B cell (primary cell): ENCODE measurements at regions not wholly inside any gene's neighbourhood (a gene's known extent, or its start where the extent isn't known, plus 50 kb on each side); places are given as distances from the start of the nearest gene placed in this dataset.

Source experiments
- ATAC-seq: fragments of 200-7000 bp; cut with Tn5 transposase; one replicate; pipeline ENCODE4 v1.10.0; 2021; ENCODE audit warnings: low read depth, mild to moderate bottlenecking, moderate number of reproducible peaks, moderate library complexity
- CTCF ChIA-PET: fragments of 350-600 bp; sonication (Branson Sonifier 250); formaldehyde crosslinking; loops from one replicate; lab custom pipeline; 2021; ENCODE audit warnings: antibody characterized with exemption, inconsistent platforms; lab: Charles Lee
- POLR2A ChIA-PET: fragments of 350-600 bp; sonication (Branson Sonifier 250); formaldehyde crosslinking; loops from one replicate; lab custom pipeline; 2021; ENCODE audit warnings: antibody characterized with exemption; lab: Charles Lee
- DNase-seq: peaks from one replicate; pipeline ENCODE4 v3.0.0; 2013
- H2AFZ ChIP-seq: 2 replicates; pipeline ENCODE4 v1.6.1; 2012; ENCODE audit warnings: mild to moderate bottlenecking, low read depth, low read length; ENCODE audit not compliant: insufficient read depth, poor library complexity, severe bottlenecking
- H3K27ac ChIP-seq, 2 donors: 1 replicate in 1 of 2; 2 replicates in 1 of 2; pipeline ENCODE4 v1.5.1; 2012 to 2013; ENCODE audit warnings: low read length in 2 of 2, mild to moderate bottlenecking in 2 of 2, moderate library complexity in 1 of 2
- H3K27me3 ChIP-seq, 4 experiments: fragments of 200-600 bp in 1 of 4; sonication (generic) in 1 of 4; replicated peaks in 1 of 4; 1 replicate in 2 of 4; 2 replicates in 2 of 4; pipeline versions ENCODE4 v1.6.1 to v1.7.0; 2013 to 2016; ENCODE audit warnings: low read length in 3 of 4, mild to moderate bottlenecking in 2 of 4, mixed read lengths in 1 of 4, moderate library complexity in 1 of 4; ENCODE audit not compliant: insufficient read depth in 4 of 4, control insufficient read depth in 3 of 4; ENCODE audit errors: control extremely low read depth in 1 of 4
- H3K36me3 ChIP-seq, 2 experiments: replicated peaks in 1 of 2; 1 replicate in 1 of 2; 2 replicates in 1 of 2; pipeline versions ENCODE4 v1.6.1 to v1.7.1; 2013; ENCODE audit warnings: low read length in 1 of 2; ENCODE audit not compliant: insufficient read depth in 2 of 2, control insufficient read depth in 1 of 2; ENCODE audit errors: control extremely low read depth in 1 of 2, extremely low read depth in 1 of 2
- H3K4me1 ChIP-seq, 2 donors: fragments of 200-600 bp in 1 of 2; sonication (generic) in 1 of 2; 1 replicate in 1 of 2; 2 replicates in 1 of 2; pipeline versions ENCODE4 v1.5.1 to v1.6.1; 2013 to 2017; ENCODE audit warnings: low read length in 2 of 2; ENCODE audit not compliant: control insufficient read depth in 2 of 2, insufficient read depth in 2 of 2
- H3K4me2 ChIP-seq: replicated peaks from 2 replicates; pipeline ENCODE3; 2012; ENCODE audit warnings: mild to moderate bottlenecking, low read depth, low read length; ENCODE audit not compliant: poor library complexity, severe bottlenecking
- H3K4me3 ChIP-seq, 5 experiments: fragments of 200-600 bp in 1 of 5; sonication (generic) in 1 of 5; 1 replicate in 3 of 5; 2 replicates in 2 of 5; pipeline versions ENCODE4 v1.5.1 to v1.7.0; 2011 to 2016; ENCODE audit warnings: low read length in 4 of 5, mild to moderate bottlenecking in 4 of 5, low read depth in 2 of 5, control low read depth in 1 of 5, moderate library complexity in 1 of 5; ENCODE audit not compliant: insufficient read depth in 1 of 5; ENCODE audit errors: control extremely low read depth in 1 of 5, extremely low read depth in 1 of 5
- H3K79me2 ChIP-seq: fragments of 200-600 bp; sonication (generic); one replicate; pipeline ENCODE4 v1.6.0; 2016; ENCODE audit warnings: low read length; ENCODE audit not compliant: control insufficient read depth, insufficient read depth
- H3K9ac ChIP-seq: fragments of 200-600 bp; sonication (generic); 2 replicates; pipeline ENCODE4 v1.6.1; 2017; ENCODE audit warnings: mild to moderate bottlenecking, low read length, moderate library complexity
- H3K9me3 ChIP-seq, 3 donors: one replicate each; pipeline versions ENCODE4 v1.6.1 to v1.7.1; 2013; ENCODE audit warnings: low read length in 2 of 3; ENCODE audit not compliant: control insufficient read depth in 2 of 3, insufficient read depth in 1 of 3; ENCODE audit errors: control extremely low read depth in 1 of 3
- H4K20me1 ChIP-seq: 2 replicates; pipeline ENCODE4 v1.6.0; 2012; ENCODE audit warnings: mild to moderate bottlenecking, low read length; ENCODE audit not compliant: insufficient read depth, control insufficient read depth, poor library complexity, severe bottlenecking
- H3K27ac Mint-ChIP-seq: one replicate; pipeline ENCODE4 v1.8.0; 2021; ENCODE audit warnings: mixed read lengths
- H3K27me3 Mint-ChIP-seq: one replicate; pipeline ENCODE4 v1.8.0; 2021; ENCODE audit warnings: mixed read lengths
- H3K4me1 Mint-ChIP-seq: one replicate; pipeline ENCODE4 v1.8.0; 2021; ENCODE audit warnings: mixed read lengths
- H3K4me3 Mint-ChIP-seq: one replicate; pipeline ENCODE4 v1.8.0; 2021; ENCODE audit warnings: mixed read lengths
- H3K9me3 Mint-ChIP-seq: one replicate; pipeline ENCODE4 v1.8.0; 2022; ENCODE audit warnings: mixed read lengths; ENCODE audit not compliant: insufficient read depth
- EZH2 ChIP-seq: IDR thresholded peaks from 2 replicates; pipeline ENCODE4 v1.6.1; 2012; ENCODE audit warnings: borderline replicate concordance, low read depth, mild to moderate bottlenecking, moderate library complexity, low read length; ENCODE audit not compliant: insufficient read depth, poor library complexity, severe bottlenecking
- WGBS: methylation state at CpG from one replicate; pipeline ENCODE4 v1.1.5; 2013; ENCODE audit warnings: missing lambda C conversion rate; ENCODE audit not compliant: insufficient coverage; 5-methylcytosine and 5-hydroxymethylcytosine counted together
- intact Hi-C: fragments of 100-400 bp; cut with micrococcal nuclease; formaldehyde crosslinking; loops from one replicate; pipeline ENCODE4 v1.10.0; 2022
- TF ChIP-seq, protein P1 (sequence below): fragments of 200-600 bp; IDR thresholded peaks from one replicate; pipeline ENCODE4 v1.8.0; 2022; ENCODE audit warnings: antibody characterized with exemption, mild to moderate bottlenecking

DNA sequence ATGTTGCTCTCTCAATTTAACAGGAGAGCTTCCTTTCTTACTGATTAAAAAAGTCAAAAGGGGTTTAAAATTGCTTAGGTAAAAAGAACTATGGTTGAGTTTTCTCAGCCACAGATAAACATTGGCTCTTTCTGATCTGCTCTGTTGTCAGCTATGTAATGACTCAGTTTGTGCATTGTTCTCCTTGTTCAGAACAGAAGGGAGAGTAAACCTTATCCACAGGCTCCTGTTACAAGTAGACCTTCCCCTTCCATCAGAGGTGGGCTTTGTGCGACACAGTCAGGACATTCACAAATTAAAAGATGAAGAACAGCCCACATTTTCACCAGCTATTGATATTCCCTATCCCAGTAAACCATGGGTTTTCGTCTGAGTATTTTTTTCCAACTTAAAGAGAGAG lies 236.3 kb upstream of the SEMA6A start:
- H3K79me2 ChIP-seq: no peaks in the 10 kb centered on the region
- H3K4me3 ChIP-seq: no peak overlapping the region
- H3K4me2 ChIP-seq: no peak overlapping the region
- H3K9me3 ChIP-seq: no peaks in the 10 kb centered on the region
- Mint-ChIP-seq H3K4me1 (no peaks in the 10 kb centered on the region), H3K4me3 (no peak overlapping the region), H3K27ac (no peak overlapping the region), H3K27me3 (peaks cover 5% of the 10 kb centered on the region), H3K9me3 (peaks cover 2% of the 10 kb centered on the region)
- TF ChIP-seq EZH2: no peak
- TF ChIP-seq, protein P1, sequence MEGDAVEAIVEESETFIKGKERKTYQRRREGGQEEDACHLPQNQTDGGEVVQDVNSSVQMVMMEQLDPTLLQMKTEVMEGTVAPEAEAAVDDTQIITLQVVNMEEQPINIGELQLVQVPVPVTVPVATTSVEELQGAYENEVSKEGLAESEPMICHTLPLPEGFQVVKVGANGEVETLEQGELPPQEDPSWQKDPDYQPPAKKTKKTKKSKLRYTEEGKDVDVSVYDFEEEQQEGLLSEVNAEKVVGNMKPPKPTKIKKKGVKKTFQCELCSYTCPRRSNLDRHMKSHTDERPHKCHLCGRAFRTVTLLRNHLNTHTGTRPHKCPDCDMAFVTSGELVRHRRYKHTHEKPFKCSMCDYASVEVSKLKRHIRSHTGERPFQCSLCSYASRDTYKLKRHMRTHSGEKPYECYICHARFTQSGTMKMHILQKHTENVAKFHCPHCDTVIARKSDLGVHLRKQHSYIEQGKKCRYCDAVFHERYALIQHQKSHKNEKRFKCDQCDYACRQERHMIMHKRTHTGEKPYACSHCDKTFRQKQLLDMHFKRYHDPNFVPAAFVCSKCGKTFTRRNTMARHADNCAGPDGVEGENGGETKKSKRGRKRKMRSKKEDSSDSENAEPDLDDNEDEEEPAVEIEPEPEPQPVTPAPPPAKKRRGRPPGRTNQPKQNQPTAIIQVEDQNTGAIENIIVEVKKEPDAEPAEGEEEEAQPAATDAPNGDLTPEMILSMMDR: no peak
- H3K27me3 ChIP-seq: no peaks in the 10 kb centered on the region
- WGBS: no CpG with 5 or more reads among the region's 2 CpGs
- H3K27ac ChIP-seq: no peak overlapping the region
- intact Hi-C loops: no loop called here
- no peaks in the 10 kb centered on the region for H3K36me3 ChIP-seq
- no peak overlapping the region for H2AFZ ChIP-seq
- no peaks in the 10 kb centered on the region for H4K20me1 ChIP-seq
- no peak for ATAC-seq
- no peaks in the 10 kb centered on the region for H3K4me1 ChIP-seq
- POLR2A ChIA-PET: no interaction called here
- H3K9ac ChIP-seq: no peak overlapping the region
- DNase-seq: no peak
- CTCF ChIA-PET: no interaction called here

DNA sequence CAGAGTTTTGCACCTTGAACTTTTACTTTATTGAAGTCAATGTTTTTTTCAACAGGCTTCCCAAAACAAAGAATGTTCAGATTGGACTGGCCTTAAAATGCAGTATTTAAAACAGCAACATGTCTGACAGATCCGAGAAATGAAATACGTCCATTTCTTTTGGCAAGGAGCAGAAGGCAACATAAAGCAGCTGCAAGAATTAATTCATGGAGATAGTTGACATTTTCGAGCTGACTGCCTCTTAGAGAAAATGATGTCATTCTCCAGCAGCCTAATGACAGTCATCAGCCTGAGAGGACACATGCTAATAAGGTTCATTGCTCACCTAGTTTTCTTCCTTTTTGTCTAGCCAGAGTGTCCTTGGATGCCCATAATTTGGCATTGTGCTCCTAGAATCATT lies 232.2 kb upstream of the SEMA6A start:
- no peaks in the 10 kb centered on the region for H3K9me3 Mint-ChIP-seq
- DNase-seq (no peak), ATAC-seq (no peak)
- peaks cover 5% of the 10 kb centered on the region for H3K27me3 Mint-ChIP-seq
- no peaks in the 10 kb centered on the region for H3K27me3 ChIP-seq
- H2AFZ ChIP-seq: no peak overlapping the region
- no peak overlapping the region for H3K27ac ChIP-seq
- no peaks in the 10 kb centered on the region for H4K20me1 ChIP-seq
- H3K4me3 Mint-ChIP-seq: no peak overlapping the region
- no peak overlapping the region for H3K4me2 ChIP-seq
- TF ChIP-seq, protein P1: no peak
- no peak for TF ChIP-seq EZH2
- H3K27ac Mint-ChIP-seq: no peak overlapping the region
- H3K4me1 ChIP-seq: no peaks in the 10 kb centered on the region
- ChIA-PET POLR2A (no interaction called here), CTCF (no interaction called here)
- H3K79me2 ChIP-seq: no peaks in the 10 kb centered on the region
- H3K4me3 ChIP-seq: no peak overlapping the region
- H3K9me3 ChIP-seq: no peaks in the 10 kb centered on the region
- intact Hi-C loops: no loop called here
- H3K4me1 Mint-ChIP-seq: no peaks in the 10 kb centered on the region
- no peak overlapping the region for H3K9ac ChIP-seq
- 96% methylated on average over 2 of the region's 3 CpGs for WGBS
- no peaks in the 10 kb centered on the region for H3K36me3 ChIP-seq
